DOHH2 (cell line): ENCODE measurements at regions not wholly inside any gene's neighbourhood (a gene's known extent, or its start where the extent isn't known, plus 50 kb on each side); places are given as distances from the start of the nearest gene placed in this dataset.

Experiments
- EZH2phosphoT487 ChIP-seq: fragments of 200-600 bp; sonication (generic); IDR thresholded peaks from 2 replicates; pipeline ENCODE4 v1.6.1; 2017; ENCODE audit warnings: borderline replicate concordance, mild to moderate bottlenecking, antibody characterized with exemption, low read length, moderate library complexity, mixed read lengths
- TF ChIP-seq, protein P1 (sequence below): fragments of 200-600 bp; sonication (generic); IDR thresholded peaks from one replicate; pipeline ENCODE4 v1.5.1; 2014; ENCODE audit warnings: antibody characterized with exemption, mild to moderate bottlenecking, low read depth, low read length; ENCODE audit not compliant: poor library complexity, severe bottlenecking

DNA sequence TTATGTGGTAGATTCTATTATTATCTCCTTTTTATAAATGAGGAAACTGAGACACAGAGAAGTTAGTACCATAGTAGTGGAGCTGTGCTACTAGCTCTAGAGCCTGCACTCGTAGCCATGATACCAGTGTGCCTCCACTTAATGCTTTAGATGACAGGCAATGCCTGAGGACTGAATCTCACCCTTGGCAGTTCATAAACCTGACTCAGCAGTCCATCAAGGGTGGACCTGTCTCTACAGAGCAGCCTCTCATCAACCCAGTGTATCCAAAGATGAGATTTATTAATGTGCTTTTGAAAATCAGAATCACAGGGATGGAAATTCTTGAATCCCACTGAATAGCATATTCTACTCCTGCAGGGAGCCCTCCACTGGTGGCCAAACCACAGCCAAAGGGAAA lies 483.2 kb upstream of the DIPK2B start:
- TF ChIP-seq, protein P1, sequence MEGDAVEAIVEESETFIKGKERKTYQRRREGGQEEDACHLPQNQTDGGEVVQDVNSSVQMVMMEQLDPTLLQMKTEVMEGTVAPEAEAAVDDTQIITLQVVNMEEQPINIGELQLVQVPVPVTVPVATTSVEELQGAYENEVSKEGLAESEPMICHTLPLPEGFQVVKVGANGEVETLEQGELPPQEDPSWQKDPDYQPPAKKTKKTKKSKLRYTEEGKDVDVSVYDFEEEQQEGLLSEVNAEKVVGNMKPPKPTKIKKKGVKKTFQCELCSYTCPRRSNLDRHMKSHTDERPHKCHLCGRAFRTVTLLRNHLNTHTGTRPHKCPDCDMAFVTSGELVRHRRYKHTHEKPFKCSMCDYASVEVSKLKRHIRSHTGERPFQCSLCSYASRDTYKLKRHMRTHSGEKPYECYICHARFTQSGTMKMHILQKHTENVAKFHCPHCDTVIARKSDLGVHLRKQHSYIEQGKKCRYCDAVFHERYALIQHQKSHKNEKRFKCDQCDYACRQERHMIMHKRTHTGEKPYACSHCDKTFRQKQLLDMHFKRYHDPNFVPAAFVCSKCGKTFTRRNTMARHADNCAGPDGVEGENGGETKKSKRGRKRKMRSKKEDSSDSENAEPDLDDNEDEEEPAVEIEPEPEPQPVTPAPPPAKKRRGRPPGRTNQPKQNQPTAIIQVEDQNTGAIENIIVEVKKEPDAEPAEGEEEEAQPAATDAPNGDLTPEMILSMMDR = no peak
- TF ChIP-seq EZH2phosphoT487 = no peak
